Endothelial cell of hepatic sinusoid (primary cell): ENCODE measurements at regions not wholly inside any gene's neighbourhood (a gene's known extent, or its start where the extent isn't known, plus 50 kb on each side); places are given as distances from the start of the nearest gene placed in this dataset.
"Not testable (repeated sequence)": the region's sequence is repeated elsewhere in the genome, so short reads cannot be mapped to it uniquely, and the experiment has no call there.

ENCODE experiments used
- in situ Hi-C: cut with HindIII; loops from 2 replicates; pipeline ENCODE4 v1.10.0; 2017; ENCODE audit warnings: low sequenced_read_pairs

- in situ Hi-C loops = no loop called here
These were observed 115.9 kb upstream of the TNRC6C start for GRCh38 chr17:77842528-77843147.

- in situ Hi-C loops = not testable (repeated sequence)
These were observed 115.1 kb upstream of the TNRC6C start for GRCh38 chr17:77843255-77843895.

GRCh38 chr17:77843896-77844295 lies 114.6 kb upstream of the TNRC6C start:
- in situ Hi-C loops = no loop called here

- in situ Hi-C loops = no loop called here
These were observed 113.8 kb upstream of the TNRC6C start for GRCh38 chr17:77844681-77845080.

- in situ Hi-C loops = no loop called here
These were observed 112.8 kb upstream of the TNRC6C start for GRCh38 chr17:77845541-77846225.

- in situ Hi-C loops = no loop called here
These were observed 111.9 kb upstream of the TNRC6C start for GRCh38 chr17:77846531-77847085.

- in situ Hi-C loops = no loop called here
These were observed 111.0 kb upstream of the TNRC6C start for GRCh38 chr17:77847221-77848085.

GRCh38 chr17:77848257-77848656 lies 110.2 kb upstream of the TNRC6C start:
- in situ Hi-C loops = no loop called here

- in situ Hi-C loops = no loop called here
These were observed 109.3 kb upstream of the TNRC6C start for GRCh38 chr17:77849239-77849638.

GRCh38 chr17:77851921-77852320 lies 106.6 kb upstream of the TNRC6C start:
- in situ Hi-C loops = no loop called here

GRCh38 chr17:77852731-77853130 lies 105.8 kb upstream of the TNRC6C start:
- in situ Hi-C loops = no loop called here

GRCh38 chr17:77853191-77853977 lies 105.1 kb upstream of the TNRC6C start:
- in situ Hi-C loops = no loop called here

GRCh38 chr17:77854083-77854758 lies 104.3 kb upstream of the TNRC6C start:
- in situ Hi-C loops = no loop called here

GRCh38 chr17:77854759-77855745 lies 103.5 kb upstream of the TNRC6C start:
- in situ Hi-C loops = no loop called here

GRCh38 chr17:77856551-77857305 lies 101.8 kb upstream of the TNRC6C start:
- in situ Hi-C loops = no loop called here

GRCh38 chr17:77857306-77857555 lies 101.3 kb upstream of the TNRC6C start:
- in situ Hi-C loops = no loop called here

- in situ Hi-C loops = no loop called here
These were observed 100.9 kb upstream of the TNRC6C start for GRCh38 chr17:77857613-77858012.
